HG03439 (cell line): ENCODE measurements at regions not wholly inside any gene's neighbourhood (a gene's known extent, or its start where the extent isn't known, plus 50 kb on each side); places are given as distances from the start of the nearest gene placed in this dataset.

ENCODE experiments used
- ATAC-seq: cut with Tn5 transposase; IDR thresholded peaks from one replicate; pipeline ENCODE4 v1.9.1; 2021; ENCODE audit warnings: mild to moderate bottlenecking, moderate library complexity; ENCODE audit not compliant: unreplicated experiment

- ATAC-seq = no peak
These were observed 1064.9 kb upstream of the TENM4 start for GRCh38 chr11:80505771-80506170.

GRCh38 chr11:80503990-80504389 is 1063.2 kb upstream of the TENM4 start:
- ATAC-seq = no peak

GRCh38 chr11:80502511-80502910 is 1061.7 kb upstream of the TENM4 start:
- no peak for ATAC-seq

- ATAC-seq = no peak
These were observed 1054.3 kb upstream of the TENM4 start for GRCh38 chr11:80495116-80495515.

- no peak for ATAC-seq
These were observed 1047.1 kb upstream of the TENM4 start for GRCh38 chr11:80487952-80488351.

GRCh38 chr11:80486678-80487077 is 1045.8 kb upstream of the TENM4 start:
- ATAC-seq = no peak

GRCh38 chr11:80477178-80477577 is 1036.3 kb upstream of the TENM4 start:
- no peak for ATAC-seq

GRCh38 chr11:80473562-80473961 is 1032.7 kb upstream of the TENM4 start:
- ATAC-seq = no peak

GRCh38 chr11:80469871-80470270 is 1029.0 kb upstream of the TENM4 start:
- ATAC-seq = no peak

GRCh38 chr11:80466570-80466969 is 1025.7 kb upstream of the TENM4 start:
- no peak for ATAC-seq

- ATAC-seq = no peak
These were observed 1021.4 kb upstream of the TENM4 start for GRCh38 chr11:80462211-80462610.

GRCh38 chr11:80458376-80458775 is 1017.5 kb upstream of the TENM4 start:
- no peak for ATAC-seq

GRCh38 chr11:80457823-80458222 is 1017.0 kb upstream of the TENM4 start:
- ATAC-seq = no peak

GRCh38 chr11:80455818-80456217 is 1015.0 kb upstream of the TENM4 start:
- no peak for ATAC-seq

GRCh38 chr11:80451105-80451504 is 1010.3 kb upstream of the TENM4 start:
- no peak for ATAC-seq

GRCh38 chr11:80448709-80449108 is 1007.9 kb upstream of the TENM4 start:
- no peak for ATAC-seq

- no peak for ATAC-seq
These were observed 1002.3 kb upstream of the TENM4 start for GRCh38 chr11:80443177-80443576.

GRCh38 chr11:80441821-80442220 is 1001.0 kb upstream of the TENM4 start:
- no peak for ATAC-seq

GRCh38 chr11:80440835-80441234 is 1000.0 kb upstream of the TENM4 start:
- no peak for ATAC-seq

GRCh38 chr11:80436547-80436946 is 995.7 kb upstream of the TENM4 start:
- no peak for ATAC-seq

GRCh38 chr11:80435345-80435744 is 994.5 kb upstream of the TENM4 start:
- no peak for ATAC-seq

- ATAC-seq = no peak
These were observed 991.2 kb upstream of the TENM4 start for GRCh38 chr11:80432057-80432456.

GRCh38 chr11:80424012-80424695 is 983.3 kb upstream of the TENM4 start:
- no peak for ATAC-seq
